HepG2 (cell line): ENCODE measurements at regions not wholly inside any gene's neighbourhood (a gene's known extent, or its start where the extent isn't known, plus 50 kb on each side); places are given as distances from the start of the nearest gene placed in this dataset.

ENCODE experiments used
- ATAC-seq: fragments of 200-7000 bp; cut with Tn5 transposase; 3 replicates; pipeline ENCODE4 v1.9.1; 2020; ENCODE audit warnings: mild to moderate bottlenecking, moderate library complexity
- BruUV-seq: library from RNA; stranded (reverse); fragments of 400-500 nt; replicated peaks from 2 replicates; lab custom pipeline; 2021; lab: Mats Ljungman, UMichigan
- CTCF ChIA-PET: fragments of 300-600 bp; formaldehyde crosslinking; extraction: SDS; loops from one replicate; lab custom pipeline; 2021; ENCODE audit warnings: low total read pairs, inconsistent platforms, low intra/inter-chr PET ratio; lab: Yijun Ruan, JAX
- POLR2A ChIA-PET: fragments of 350-600 bp; sonication (Branson Sonifier 250); formaldehyde crosslinking; loops from one replicate; lab custom pipeline; 2020; ENCODE audit warnings: antibody characterized with exemption, inconsistent platforms; lab: Yijun Ruan, JAX
- DNase-seq: peaks from one replicate; pipeline ENCODE4 v3.0.0-alpha.2; 2015; ENCODE audit warnings: low spot score
- FAIRE-seq: peaks from 3 replicates; lab custom pipeline; 2011; peaks lifted over from hg19 to GRCh38; lab: Jason Lieb, UNC
- H2AFZ ChIP-seq: one replicate; pipeline ENCODE4 v1.6.1; 2011; ENCODE audit warnings: low read length, inconsistent platforms
- H3K27ac ChIP-seq: fragments of 300-600 bp; 3 replicates; pipeline ENCODE4 v1.8.0; 2011; ENCODE audit warnings: mixed run types, mild to moderate bottlenecking, mixed read lengths, low read length, inconsistent platforms; ENCODE audit not compliant: insufficient read depth; ENCODE audit errors: extremely low read length
- H3K27me3 ChIP-seq, 2 experiments: fragments of 200-600 bp in 1 of 2; 2 replicates in 1 of 2; 3 replicates in 1 of 2; pipeline versions ENCODE4 v1.6.0 to v1.8.0; 2011; ENCODE audit warnings: low read length in 2 of 2, mild to moderate bottlenecking in 2 of 2, moderate library complexity in 2 of 2, inconsistent platforms in 1 of 2; ENCODE audit not compliant: insufficient read depth in 2 of 2, control insufficient read depth in 1 of 2
- H3K36me3 ChIP-seq, 2 experiments: fragments of 200-600 bp in 1 of 2; replicated peaks in 1 of 2; 2 replicates in 1 of 2; 3 replicates in 1 of 2; pipeline versions ENCODE4 v1.5.1 to v1.8.0; 2011; ENCODE audit warnings: low read length in 2 of 2, inconsistent platforms in 1 of 2; ENCODE audit not compliant: insufficient read depth in 2 of 2, control insufficient read depth in 1 of 2
- H3K4me1 ChIP-seq: 2 replicates; pipeline ENCODE4 v1.5.1; 2012; ENCODE audit warnings: low read length, inconsistent platforms; ENCODE audit not compliant: insufficient read depth
- H3K4me2 ChIP-seq: 2 replicates; pipeline ENCODE4 v1.6.0; 2011; ENCODE audit warnings: low read depth, low read length, inconsistent platforms
- H3K4me3 ChIP-seq, 3 experiments: fragments of 200-600 bp in 1 of 3; sonication (generic), shearing (Covaris generic) in 1 of 3; replicated peaks in 1 of 3; 2 replicates each; pipeline ENCODE4 v1.5.1; 2011 to 2016; ENCODE audit warnings: low read length in 3 of 3, inconsistent platforms in 2 of 3, low read depth in 2 of 3, mild to moderate bottlenecking in 2 of 3, control low read depth in 1 of 3, mixed read lengths in 1 of 3; ENCODE audit not compliant: insufficient read depth in 1 of 3
- H3K79me2 ChIP-seq: one replicate; pipeline ENCODE4 v1.6.1; 2011; ENCODE audit warnings: low read length, inconsistent platforms; ENCODE audit not compliant: insufficient read depth
- H3K9ac ChIP-seq: 2 replicates; pipeline ENCODE4 v1.6.0; 2011; ENCODE audit warnings: mild to moderate bottlenecking, low read depth, low read length, inconsistent platforms; ENCODE audit not compliant: insufficient read depth
- H3K9me3 ChIP-seq: 2 replicates; pipeline ENCODE4 v1.5.1; 2012; ENCODE audit warnings: mild to moderate bottlenecking, low read length
- H4K20me1 ChIP-seq: 2 replicates; pipeline ENCODE4 v1.6.0; 2011; ENCODE audit warnings: inconsistent platforms, mild to moderate bottlenecking, low read length, moderate library complexity; ENCODE audit not compliant: insufficient read depth
- CERS6 ChIP-seq: sonication (generic); formaldehyde crosslinking; IDR thresholded peaks from 2 replicates; pipeline ENCODE4 v1.5.0; 2020; ENCODE audit warnings: missing genetic modification reagents
- CREBL2 ChIP-seq: sonication (generic); formaldehyde crosslinking; IDR thresholded peaks from 2 replicates; pipeline ENCODE4 v1.8.1; 2023; ENCODE audit warnings: missing genetic modification reagents, mild to moderate bottlenecking, borderline replicate concordance
- DNMT1 ChIP-seq: sonication (generic); formaldehyde crosslinking; IDR thresholded peaks from 2 replicates; pipeline ENCODE4 v1.5.1; 2020; ENCODE audit warnings: mild to moderate bottlenecking, missing genetic modification reagents
- FOXK2 ChIP-seq: fragments of 450-650 bp; IDR thresholded peaks from 2 replicates; pipeline ENCODE4 v1.6.1; 2016
- MTA3 ChIP-seq: sonication (generic); formaldehyde crosslinking; IDR thresholded peaks from 2 replicates; pipeline ENCODE4 v1.4.0; 2020; ENCODE audit warnings: missing genetic modification reagents
- MTF2 ChIP-seq: sonication (generic); formaldehyde crosslinking; IDR thresholded peaks from 2 replicates; pipeline ENCODE4 v1.5.0; 2020; ENCODE audit warnings: missing genetic modification reagents, borderline replicate concordance
- NPAS2 ChIP-seq: sonication (generic); formaldehyde crosslinking; IDR thresholded peaks from 2 replicates; pipeline ENCODE4 v1.8.0; 2022; ENCODE audit warnings: mild to moderate bottlenecking, missing genetic modification reagents, borderline replicate concordance
- RAD21 ChIP-seq: fragments of 450-650 bp; formaldehyde crosslinking; IDR thresholded peaks from 2 replicates; pipeline ENCODE4 v1.5.0; 2020; ENCODE audit warnings: mild to moderate bottlenecking
- RCOR2 ChIP-seq: IDR thresholded peaks from 2 replicates; pipeline ENCODE4 v1.6.1; 2016; ENCODE audit warnings: missing biosample characterization, missing genetic modification reagents
- REL ChIP-seq: sonication (generic); formaldehyde crosslinking; conservative IDR thresholded peaks from 2 replicates; pipeline ENCODE4 v1.8.0; 2022; ENCODE audit warnings: mild to moderate bottlenecking, missing genetic modification reagents, moderate library complexity
- SMAD1 ChIP-seq: sonication (generic); formaldehyde crosslinking; IDR thresholded peaks from 2 replicates; pipeline ENCODE4 v1.4.0; 2020; ENCODE audit warnings: missing genetic modification reagents, low read depth, mild to moderate bottlenecking, borderline replicate concordance
- STAT6 ChIP-seq: sonication (generic); formaldehyde crosslinking; IDR thresholded peaks from 2 replicates; pipeline ENCODE4 v1.4.0; 2020; ENCODE audit warnings: missing genetic modification reagents, mild to moderate bottlenecking, borderline replicate concordance
- TGIF2 ChIP-seq: IDR thresholded peaks from 2 replicates; pipeline ENCODE4 v1.6.1; 2016; ENCODE audit warnings: control low read depth, missing compliant biosample characterization
- ZNF607 ChIP-seq: sonication (generic); formaldehyde crosslinking; IDR thresholded peaks from 2 replicates; pipeline ENCODE4 v1.5.1; 2020; ENCODE audit warnings: missing genetic modification reagents, mild to moderate bottlenecking, borderline replicate concordance
- ZNF646 ChIP-seq: sonication (generic); formaldehyde crosslinking; IDR thresholded peaks from 2 replicates; pipeline ENCODE4 v1.9.0; 2021; ENCODE audit warnings: mild to moderate bottlenecking, missing genetic modification reagents
- ZNF713 ChIP-seq: sonication (generic); formaldehyde crosslinking; IDR thresholded peaks from 2 replicates; pipeline ENCODE4 v1.4.0; 2020; ENCODE audit warnings: mild to moderate bottlenecking, missing genetic modification reagents
- ZNF83 ChIP-seq: sonication (generic); formaldehyde crosslinking; IDR thresholded peaks from 2 replicates; pipeline ENCODE4 v1.4.0; 2020; ENCODE audit warnings: missing genetic modification reagents, mild to moderate bottlenecking, borderline replicate concordance
- WGBS: methylation state at CpG from one replicate; pipeline ENCODE4 v1.1.6; 2017; ENCODE audit warnings: low lambda C conversion rate; 5-methylcytosine and 5-hydroxymethylcytosine counted together
- in situ Hi-C: cut with HindIII; loops from 2 replicates; pipeline ENCODE4 v1.10.0; 2017; ENCODE audit warnings: low pct_unique_long_range_greater_than_20kb; ENCODE audit not compliant: extremely low pct_ligation_motif_present
- intact Hi-C: fragments of 100-400 bp; cut with micrococcal nuclease; formaldehyde crosslinking; loops from one replicate; pipeline ENCODE4 v1.10.0; 2022; ENCODE audit not compliant: unreplicated experiment

GRCh38 chr7:46622251-46622650 lies 701.2 kb upstream of the IGFBP3 start:
- no peak overlapping the region for H3K4me2 ChIP-seq
- H3K36me3 ChIP-seq = no peaks in the 10 kb centered on the region
- intact Hi-C loops (no loop called here), in situ Hi-C loops (no loop called here)
- 17% methylated on average over 2 of the region's 2 CpGs for WGBS
- H4K20me1 ChIP-seq = no peaks in the 10 kb centered on the region
- BruUV-seq = no TSS peak
- H3K27ac ChIP-seq = no peak overlapping the region
- POLR2A ChIA-PET = no interaction called here
- no peak overlapping the region for H3K4me3 ChIP-seq
- H3K79me2 ChIP-seq = no peaks in the 10 kb centered on the region
- no peaks in the 10 kb centered on the region for H3K27me3 ChIP-seq
- CTCF ChIA-PET = no interaction called here
- H3K4me1 ChIP-seq = no peaks in the 10 kb centered on the region
- DNase-seq (no peak), ATAC-seq (no peak), FAIRE-seq (no peak)
- H3K9ac ChIP-seq = no peak overlapping the region
- no peaks in the 10 kb centered on the region for H3K9me3 ChIP-seq
- H2AFZ ChIP-seq = no peak overlapping the region
- no peak for TF ChIP-seq MTF2 (CRISPR knock-in tag)
- no peak for TF ChIP-seq NPAS2 (CRISPR knock-in tag)
- TF ChIP-seq FOXK2 = no peak
- TF ChIP-seq ZNF646 = no peak
- no peak for TF ChIP-seq ZNF713
- TF ChIP-seq MTA3 = no peak
- no peak for TF ChIP-seq TGIF2 (CRISPR knock-in tag)
- TF ChIP-seq STAT6 (CRISPR knock-in tag) = no peak
- no peak for TF ChIP-seq CERS6 (CRISPR knock-in tag)
- no peak for TF ChIP-seq RCOR2
- no peak for TF ChIP-seq CREBL2 (CRISPR knock-in tag)
- TF ChIP-seq REL (CRISPR knock-in tag) = no peak
- TF ChIP-seq ZNF83 (CRISPR knock-in tag) = no peak
- no peak for TF ChIP-seq RAD21 (CRISPR knock-in tag)
- TF ChIP-seq ZNF607 (CRISPR knock-in tag) = no peak
- no peak for TF ChIP-seq SMAD1 (CRISPR knock-in tag)
- no peak for TF ChIP-seq DNMT1 (CRISPR knock-in tag)
